Muscle layer of colon (tissue), 2 donors: ENCODE measurements at regions not wholly inside any gene's neighbourhood (a gene's known extent, or its start where the extent isn't known, plus 50 kb on each side); places are given as distances from the start of the nearest gene placed in this dataset.
A peak's percentile ranks its signal among the peaks of the same experiment; 100 is the strongest.

Experiments
- H3K27ac ChIP-seq: one replicate; pipeline ENCODE4 v1.7.0; 2013; ENCODE audit warnings: low read depth, mild to moderate bottlenecking, low read length, moderate library complexity
- H3K27me3 ChIP-seq, 2 donors: one replicate each; pipeline ENCODE4 v1.7.0; 2013; ENCODE audit warnings: low read length in 2 of 2, mild to moderate bottlenecking in 2 of 2; ENCODE audit not compliant: insufficient read depth in 2 of 2, control insufficient read depth in 1 of 2
- H3K36me3 ChIP-seq: one replicate; pipeline ENCODE4 v1.7.0; 2013; ENCODE audit warnings: mild to moderate bottlenecking, low read length; ENCODE audit not compliant: insufficient read depth
- H3K4me1 ChIP-seq: one replicate; pipeline ENCODE4 v1.7.0; 2013; ENCODE audit warnings: mild to moderate bottlenecking, low read length; ENCODE audit not compliant: insufficient read depth
- H3K4me3 ChIP-seq, 2 donors: one replicate each; pipeline ENCODE4 v1.7.0; 2013; ENCODE audit warnings: low read length in 2 of 2, low read depth in 1 of 2, mild to moderate bottlenecking in 1 of 2, moderate library complexity in 1 of 2
- H3K9ac ChIP-seq: one replicate; pipeline ENCODE4 v1.7.0; 2013; ENCODE audit warnings: low read length
- H3K9me3 ChIP-seq: one replicate; pipeline ENCODE4 v1.7.0; 2013; ENCODE audit warnings: mild to moderate bottlenecking, low read length
- donor health status: abdominal sarcoma.
- donor health status: Adenocarcinoma of cecum.

- Histone ChIP-seq H3K4me1 (no peaks in the 10 kb centered on the region), H3K9me3 (no peaks in the 10 kb centered on the region), H3K27me3 (no peaks in the 10 kb centered on the region), H3K27ac (no peak overlapping the region), H3K9ac (no peak overlapping the region), H3K4me3 (no peak overlapping the region), H3K36me3 (no peaks in the 10 kb centered on the region)
Observed at GRCh38 chr2:67694445-67694844, 297.3 kb downstream of the ETAA1 start.

- Histone ChIP-seq H3K4me1 (no peaks in the 10 kb centered on the region), H3K9ac (no peak overlapping the region), H3K27ac (no peak overlapping the region), H3K36me3 (no peaks in the 10 kb centered on the region), H3K27me3 (no peaks in the 10 kb centered on the region), H3K4me3 (no peak overlapping the region), H3K9me3 (no peaks in the 10 kb centered on the region)
Observed at GRCh38 chr2:67701011-67701410, 303.9 kb downstream of the ETAA1 start.

- Histone ChIP-seq H3K9me3 (no peaks in the 10 kb centered on the region), H3K27ac (no peak overlapping the region), H3K4me3 (no peak overlapping the region), H3K36me3 (no peaks in the 10 kb centered on the region), H3K27me3 (no peaks in the 10 kb centered on the region), H3K9ac (no peak overlapping the region), H3K4me1 (no peaks in the 10 kb centered on the region)
Observed at GRCh38 chr2:67702284-67702683, 305.2 kb downstream of the ETAA1 start.

- no peak overlapping the region for H3K9ac ChIP-seq
- H3K36me3 ChIP-seq, result no peaks in the 10 kb centered on the region
- H3K4me1 ChIP-seq, result no peaks in the 10 kb centered on the region
- no peaks in the 10 kb centered on the region for H3K27me3 ChIP-seq
- no peak overlapping the region for H3K4me3 ChIP-seq
- no peak overlapping the region for H3K27ac ChIP-seq
- H3K9me3 ChIP-seq, result no peaks in the 10 kb centered on the region
Observed at GRCh38 chr2:67702937-67703336, 305.8 kb downstream of the ETAA1 start.

- H3K9ac ChIP-seq, result no peak overlapping the region
- no peaks in the 10 kb centered on the region for H3K4me1 ChIP-seq
- no peak overlapping the region for H3K4me3 ChIP-seq
- no peaks in the 10 kb centered on the region for H3K36me3 ChIP-seq
- H3K27me3 ChIP-seq, result no peaks in the 10 kb centered on the region
- H3K9me3 ChIP-seq, result no peaks in the 10 kb centered on the region
- H3K27ac ChIP-seq, result no peak overlapping the region
Observed at GRCh38 chr2:67706082-67706481, 308.9 kb downstream of the ETAA1 start.

- Histone ChIP-seq H3K9me3 (no peaks in the 10 kb centered on the region), H3K36me3 (no peaks in the 10 kb centered on the region), H3K27me3 (no peaks in the 10 kb centered on the region), H3K27ac (no peak overlapping the region), H3K9ac (no peak overlapping the region), H3K4me3 (no peak overlapping the region), H3K4me1 (peaks cover 7% of the 10 kb centered on the region)
Observed at GRCh38 chr2:67707896-67708295, 310.8 kb downstream of the ETAA1 start.

- Histone ChIP-seq H3K36me3 (no peaks in the 10 kb centered on the region), H3K4me3 (no peak overlapping the region), H3K9ac (no peak overlapping the region), H3K27ac (no peak overlapping the region), H3K9me3 (no peaks in the 10 kb centered on the region), H3K4me1 (peaks cover 7% of the 10 kb centered on the region), H3K27me3 (no peaks in the 10 kb centered on the region)
Observed at GRCh38 chr2:67709835-67710234, 312.7 kb downstream of the ETAA1 start.

- Histone ChIP-seq H3K4me1 (peaks cover 7% of the 10 kb centered on the region), H3K27ac (no peak overlapping the region), H3K4me3 (peak overlapping the region in 1 of 2 donors; percentile 8), H3K27me3 (no peaks in the 10 kb centered on the region), H3K9ac (no peak overlapping the region), H3K9me3 (no peaks in the 10 kb centered on the region), H3K36me3 (no peaks in the 10 kb centered on the region)
Observed at GRCh38 chr2:67712484-67712883, 315.4 kb downstream of the ETAA1 start.

GRCh38 chr2:67713376-67713775, 316.2 kb downstream of the ETAA1 start:
- H3K4me1 ChIP-seq, result peaks cover 7% of the 10 kb centered on the region
- H3K36me3 ChIP-seq, result no peaks in the 10 kb centered on the region
- no peaks in the 10 kb centered on the region for H3K27me3 ChIP-seq
- H3K9ac ChIP-seq, result no peak overlapping the region
- no peak overlapping the region for H3K27ac ChIP-seq
- no peak overlapping the region for H3K4me3 ChIP-seq
- H3K9me3 ChIP-seq, result no peaks in the 10 kb centered on the region

GRCh38 chr2:67716895-67717396, 319.8 kb downstream of the ETAA1 start:
- Histone ChIP-seq H3K4me1 (peaks cover 7% of the 10 kb centered on the region), H3K9ac (no peak overlapping the region), H3K27ac (no peak overlapping the region)

GRCh38 chr2:67717692-67718091, 320.6 kb downstream of the ETAA1 start:
- Histone ChIP-seq H3K36me3 (no peaks in the 10 kb centered on the region), H3K4me1 (no peaks in the 10 kb centered on the region)

More at GRCh38 chr2:67716895-67717396, 319.8 kb downstream of the ETAA1 start:
- no peak overlapping the region for H3K4me3 ChIP-seq
- no peaks in the 10 kb centered on the region for H3K9me3 ChIP-seq
- H3K27me3 ChIP-seq, result no peaks in the 10 kb centered on the region
- H3K36me3 ChIP-seq, result no peaks in the 10 kb centered on the region

GRCh38 chr2:67719351-67719750, 322.2 kb downstream of the ETAA1 start:
- H3K27me3 ChIP-seq, result no peaks in the 10 kb centered on the region

More at GRCh38 chr2:67717692-67718091, 320.6 kb downstream of the ETAA1 start:
- H3K27me3 ChIP-seq, result no peaks in the 10 kb centered on the region
- H3K27ac ChIP-seq, result no peak overlapping the region
- no peak overlapping the region for H3K4me3 ChIP-seq
- no peak overlapping the region for H3K9ac ChIP-seq
- no peaks in the 10 kb centered on the region for H3K9me3 ChIP-seq

More at GRCh38 chr2:67719351-67719750, 322.2 kb downstream of the ETAA1 start:
- Histone ChIP-seq H3K36me3 (no peaks in the 10 kb centered on the region), H3K9ac (no peak overlapping the region), H3K9me3 (no peaks in the 10 kb centered on the region), H3K4me1 (no peaks in the 10 kb centered on the region), H3K27ac (no peak overlapping the region), H3K4me3 (no peak overlapping the region)
